ENCODE measurements at regions not wholly inside any gene's neighbourhood (a gene's known extent, or its start where the extent isn't known, plus 50 kb on each side); places are given as distances from the start of the nearest gene placed in this dataset.

DNA sequence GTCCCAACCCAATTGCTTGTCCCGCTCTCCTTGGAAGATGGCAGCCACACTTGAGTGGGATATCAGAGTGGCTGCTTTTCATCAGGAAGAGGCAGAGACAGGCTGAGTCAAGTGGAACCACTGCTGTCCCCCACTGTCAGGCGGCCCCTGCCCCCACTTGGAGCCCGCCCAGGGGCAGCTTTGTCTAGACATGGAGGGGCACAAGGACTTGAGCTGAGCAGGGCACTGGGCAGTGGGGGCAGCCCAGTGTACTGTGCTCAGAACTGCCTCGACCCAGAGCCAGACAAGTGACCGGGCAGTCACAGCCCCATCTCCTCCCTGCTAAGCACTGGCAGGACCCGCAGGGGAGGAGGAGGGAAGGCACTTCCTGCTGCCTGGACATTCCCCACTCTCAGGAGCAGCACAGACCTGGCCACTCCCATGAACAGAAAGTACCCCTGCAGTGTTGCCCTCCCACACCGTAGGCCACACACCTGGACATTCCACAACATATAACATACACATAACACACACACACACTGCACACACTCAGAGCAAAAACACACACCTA, 91.0 kb downstream of the MRPL36 start:
- no peaks in the 10 kb centered on the region for H3K4me1 ChIP-seq (ENCODE audit: control insufficient read depth, extremely low read depth, insufficient read depth, low read length)
- peaks cover 6% of the 10 kb centered on the region for H3K27me3 ChIP-seq (ENCODE audit: control insufficient read depth, insufficient read depth, low read length)
- no peaks in the 10 kb centered on the region for H3K36me3 ChIP-seq (ENCODE audit: control insufficient read depth, insufficient read depth, low read length)
- H3K79me2 ChIP-seq (ENCODE audit: control insufficient read depth, insufficient read depth, low read length) = no peaks in the 10 kb centered on the region
- no peak overlapping the region for H3K9ac ChIP-seq (ENCODE audit: insufficient read depth, low read length)
- H3K27ac ChIP-seq (ENCODE audit: insufficient read depth, low read length) = no peak overlapping the region
- H4K20me1 ChIP-seq (ENCODE audit: control insufficient read depth, extremely low read depth, insufficient read depth, low read length) = no peaks in the 10 kb centered on the region
- no peaks in the 10 kb centered on the region for H3K9me3 ChIP-seq (ENCODE audit: control insufficient read depth, insufficient read depth, low read depth, low read length)
- H3K4me2 ChIP-seq (ENCODE audit: extremely low read depth, insufficient read depth, low read length) = no peak overlapping the region
- H3K4me3 ChIP-seq (replicated peaks in 1 of 4; ENCODE audit: control extremely low read depth in 1 of 4, insufficient read depth in 1 of 4, low read depth in 3 of 4, low read length in 4 of 4) = no peak overlapping the region
- no peak for TF ChIP-seq EZH2 (IDR thresholded peaks at IDR 0.05; ENCODE audit: low read length, missing control alignments)
- TF ChIP-seq, protein P1, sequence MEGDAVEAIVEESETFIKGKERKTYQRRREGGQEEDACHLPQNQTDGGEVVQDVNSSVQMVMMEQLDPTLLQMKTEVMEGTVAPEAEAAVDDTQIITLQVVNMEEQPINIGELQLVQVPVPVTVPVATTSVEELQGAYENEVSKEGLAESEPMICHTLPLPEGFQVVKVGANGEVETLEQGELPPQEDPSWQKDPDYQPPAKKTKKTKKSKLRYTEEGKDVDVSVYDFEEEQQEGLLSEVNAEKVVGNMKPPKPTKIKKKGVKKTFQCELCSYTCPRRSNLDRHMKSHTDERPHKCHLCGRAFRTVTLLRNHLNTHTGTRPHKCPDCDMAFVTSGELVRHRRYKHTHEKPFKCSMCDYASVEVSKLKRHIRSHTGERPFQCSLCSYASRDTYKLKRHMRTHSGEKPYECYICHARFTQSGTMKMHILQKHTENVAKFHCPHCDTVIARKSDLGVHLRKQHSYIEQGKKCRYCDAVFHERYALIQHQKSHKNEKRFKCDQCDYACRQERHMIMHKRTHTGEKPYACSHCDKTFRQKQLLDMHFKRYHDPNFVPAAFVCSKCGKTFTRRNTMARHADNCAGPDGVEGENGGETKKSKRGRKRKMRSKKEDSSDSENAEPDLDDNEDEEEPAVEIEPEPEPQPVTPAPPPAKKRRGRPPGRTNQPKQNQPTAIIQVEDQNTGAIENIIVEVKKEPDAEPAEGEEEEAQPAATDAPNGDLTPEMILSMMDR (conservative IDR thresholded peaks at IDR 0.05 in 1 of 2, IDR thresholded peaks at IDR 0.05 in 1 of 2; ENCODE audit: low read depth in 1 of 2, low read length in 2 of 2) = no peak
- no peak for DNase-seq (ENCODE audit: low read depth in 2 of 2)
- no peak overlapping the region for H2AFZ ChIP-seq (ENCODE audit: low read length)

DNA sequence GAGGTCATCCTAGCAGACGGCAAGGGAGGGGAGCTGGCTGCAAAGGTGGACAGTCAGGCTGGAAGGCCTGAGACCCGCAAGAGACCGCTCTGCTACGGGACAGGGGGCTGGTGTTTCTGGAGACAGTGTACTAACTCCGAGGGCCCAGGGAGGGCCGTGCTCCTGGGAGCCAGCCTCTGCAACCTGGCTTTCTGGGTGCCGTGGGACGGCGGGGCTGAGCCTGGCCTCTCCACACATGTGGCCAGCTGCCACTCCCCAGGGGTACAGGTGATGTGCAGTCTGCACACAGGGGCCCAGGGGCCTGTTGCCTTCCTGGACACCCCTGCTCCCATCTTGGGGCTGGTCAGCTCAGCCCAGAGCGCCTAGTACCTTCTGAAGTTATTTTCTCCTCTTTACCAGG, 92.2 kb downstream of the MRPL36 start:
- no peaks in the 10 kb centered on the region for H3K4me1 ChIP-seq (ENCODE audit: control insufficient read depth, extremely low read depth, insufficient read depth, low read length)
- no peak for TF ChIP-seq EZH2 (IDR thresholded peaks at IDR 0.05; ENCODE audit: low read length, missing control alignments)
- TF ChIP-seq, protein P1 (conservative IDR thresholded peaks at IDR 0.05 in 1 of 2, IDR thresholded peaks at IDR 0.05 in 1 of 2; ENCODE audit: low read depth in 1 of 2, low read length in 2 of 2) = no peak
- H3K27ac ChIP-seq (ENCODE audit: insufficient read depth, low read length) = no peak overlapping the region
- no peak overlapping the region for H3K9ac ChIP-seq (ENCODE audit: insufficient read depth, low read length)
- no peak overlapping the region for H2AFZ ChIP-seq (ENCODE audit: low read length)
- H3K9me3 ChIP-seq (ENCODE audit: control insufficient read depth, insufficient read depth, low read depth, low read length) = no peaks in the 10 kb centered on the region
- no peaks in the 10 kb centered on the region for H3K36me3 ChIP-seq (ENCODE audit: control insufficient read depth, insufficient read depth, low read length)
- no peak overlapping the region for H3K4me2 ChIP-seq (ENCODE audit: extremely low read depth, insufficient read depth, low read length)
- no peaks in the 10 kb centered on the region for H4K20me1 ChIP-seq (ENCODE audit: control insufficient read depth, extremely low read depth, insufficient read depth, low read length)
- DNase-seq (ENCODE audit: low read depth in 2 of 2) = no peak
- H3K4me3 ChIP-seq (replicated peaks in 1 of 4; ENCODE audit: control extremely low read depth in 1 of 4, insufficient read depth in 1 of 4, low read depth in 3 of 4, low read length in 4 of 4) = no peak overlapping the region
- peaks cover 6% of the 10 kb centered on the region for H3K27me3 ChIP-seq (ENCODE audit: control insufficient read depth, insufficient read depth, low read length)
- no peaks in the 10 kb centered on the region for H3K79me2 ChIP-seq (ENCODE audit: control insufficient read depth, insufficient read depth, low read length)

DNA sequence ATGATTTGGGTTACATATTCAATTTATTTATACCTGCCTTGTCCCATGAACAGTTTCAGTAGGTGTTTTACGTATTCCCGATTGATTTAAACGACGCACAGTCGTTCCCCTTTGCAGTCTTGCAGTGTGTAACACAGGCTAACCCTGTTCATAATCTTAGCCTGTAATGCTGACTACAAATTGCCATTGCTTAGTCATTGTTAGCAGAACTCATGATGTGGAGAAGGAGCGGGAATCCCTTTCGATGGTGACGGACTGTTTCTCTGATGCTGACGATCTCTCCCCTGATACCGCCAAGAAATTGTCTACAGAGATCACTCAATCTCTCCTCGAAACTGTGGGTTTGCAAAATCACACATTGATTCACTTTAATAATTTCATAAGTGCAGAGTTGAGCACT, 93.2 kb downstream of the MRPL36 start:
- Histone ChIP-seq H3K27ac (ENCODE audit: insufficient read depth, low read length) (no peak overlapping the region), H4K20me1 (ENCODE audit: control insufficient read depth, extremely low read depth, insufficient read depth, low read length) (no peaks in the 10 kb centered on the region), H3K36me3 (ENCODE audit: control insufficient read depth, insufficient read depth, low read length) (no peaks in the 10 kb centered on the region), H3K27me3 (ENCODE audit: control insufficient read depth, insufficient read depth, low read length) (peaks cover 6% of the 10 kb centered on the region), H2AFZ (ENCODE audit: low read length) (no peak overlapping the region), H3K4me1 (ENCODE audit: control insufficient read depth, extremely low read depth, insufficient read depth, low read length) (no peaks in the 10 kb centered on the region), H3K4me2 (ENCODE audit: extremely low read depth, insufficient read depth, low read length) (no peak overlapping the region), H3K79me2 (ENCODE audit: control insufficient read depth, insufficient read depth, low read length) (no peaks in the 10 kb centered on the region), H3K9ac (ENCODE audit: insufficient read depth, low read length) (no peak overlapping the region), H3K9me3 (ENCODE audit: control insufficient read depth, insufficient read depth, low read depth, low read length) (no peaks in the 10 kb centered on the region), H3K4me3 (replicated peaks in 1 of 4; ENCODE audit: control extremely low read depth in 1 of 4, insufficient read depth in 1 of 4, low read depth in 3 of 4, low read length in 4 of 4) (no peak overlapping the region)
- DNase-seq (ENCODE audit: low read depth in 2 of 2) = no peak
- no peak for TF ChIP-seq EZH2 (IDR thresholded peaks at IDR 0.05; ENCODE audit: low read length, missing control alignments)
- TF ChIP-seq, protein P1 (conservative IDR thresholded peaks at IDR 0.05 in 1 of 2, IDR thresholded peaks at IDR 0.05 in 1 of 2; ENCODE audit: low read depth in 1 of 2, low read length in 2 of 2) = no peak

All from fibroblast of lung (primary cell).